CD4-positive, alpha-beta T cell treated with Interferon gamma for 1 hour (primary cell): ENCODE measurements at regions not wholly inside any gene's neighbourhood (a gene's known extent, or its start where the extent isn't known, plus 50 kb on each side); places are given as distances from the start of the nearest gene placed in this dataset.

Experiments
- DNase-seq: peaks from one replicate; pipeline ENCODE4 v3.0.0-alpha.2; 2020

- no peak for DNase-seq
Measured at GRCh38 chr5:104443706-104444105, 881.1 kb upstream of the NUDT12 start.

- no peak for DNase-seq
Measured at GRCh38 chr5:104431981-104432380, 869.4 kb upstream of the NUDT12 start.

- no peak for DNase-seq
Measured at GRCh38 chr5:104431002-104431620, 868.5 kb upstream of the NUDT12 start.

- no peak for DNase-seq
Measured at GRCh38 chr5:104429911-104430310, 867.3 kb upstream of the NUDT12 start.

- DNase-seq: no peak
Measured at GRCh38 chr5:104421431-104421830, 858.8 kb upstream of the NUDT12 start.

- no peak for DNase-seq
Measured at GRCh38 chr5:104418056-104418455, 855.5 kb upstream of the NUDT12 start.

GRCh38 chr5:104412649-104413240, 850.2 kb upstream of the NUDT12 start:
- DNase-seq: no peak

- no peak for DNase-seq
Measured at GRCh38 chr5:104400941-104401340, 838.4 kb upstream of the NUDT12 start.

GRCh38 chr5:104385906-104386305, 823.3 kb upstream of the NUDT12 start:
- no peak for DNase-seq

GRCh38 chr5:104375345-104375744, 812.8 kb upstream of the NUDT12 start:
- DNase-seq: no peak

GRCh38 chr5:104372796-104373195, 810.2 kb upstream of the NUDT12 start:
- no peak for DNase-seq

GRCh38 chr5:104372376-104372775, 809.8 kb upstream of the NUDT12 start:
- DNase-seq: no peak

GRCh38 chr5:104370523-104370922, 807.9 kb upstream of the NUDT12 start:
- DNase-seq: no peak

GRCh38 chr5:104367978-104368377, 805.4 kb upstream of the NUDT12 start:
- DNase-seq: no peak

- DNase-seq: no peak
Measured at GRCh38 chr5:104363567-104363966, 801.0 kb upstream of the NUDT12 start.

- no peak for DNase-seq
Measured at GRCh38 chr5:104361932-104362331, 799.3 kb upstream of the NUDT12 start.

GRCh38 chr5:104355350-104355749, 792.8 kb upstream of the NUDT12 start:
- DNase-seq: no peak

GRCh38 chr5:104353371-104353770, 790.8 kb upstream of the NUDT12 start:
- DNase-seq: no peak

- DNase-seq: no peak
Measured at GRCh38 chr5:104352954-104353353, 790.4 kb upstream of the NUDT12 start.

GRCh38 chr5:104347119-104347708, 784.6 kb upstream of the NUDT12 start:
- DNase-seq: no peak

- DNase-seq: no peak
Measured at GRCh38 chr5:104345222-104346016, 782.8 kb upstream of the NUDT12 start.

- no peak for DNase-seq
Measured at GRCh38 chr5:104344809-104345208, 782.2 kb upstream of the NUDT12 start.

GRCh38 chr5:104327801-104328200, 765.2 kb upstream of the NUDT12 start:
- DNase-seq: no peak

- no peak for DNase-seq
Measured at GRCh38 chr5:104326966-104327365, 764.4 kb upstream of the NUDT12 start.
